ENCODE measurements at regions not wholly inside any gene's neighbourhood (a gene's known extent, or its start where the extent isn't known, plus 50 kb on each side); places are given as distances from the start of the nearest gene placed in this dataset.

GRCh38 chr10:8595140-8595539 is 540.7 kb downstream of the GATA3 start:
- H3K4me2 ChIP-seq (ENCODE audit: low read length), result no peak overlapping the region
- H4K20me1 ChIP-seq (ENCODE audit: insufficient read depth, low read length), result no peaks in the 10 kb centered on the region
- H3K79me2 ChIP-seq (ENCODE audit: insufficient read depth, low read length), result no peaks in the 10 kb centered on the region
- no peak overlapping the region for H2AFZ ChIP-seq (ENCODE audit: low read depth, low read length)
- H3K9ac ChIP-seq (ENCODE audit: low read length), result no peak overlapping the region
- H3K36me3 ChIP-seq (ENCODE audit: insufficient read depth, low read length), result no peaks in the 10 kb centered on the region
- H3K4me3 ChIP-seq (ENCODE audit: insufficient read depth, low read depth, low read length), result no peak overlapping the region
- Mint-ChIP-seq H3K4me1 (ENCODE audit: low read depth, unreplicated experiment) (peaks cover 4% of the 10 kb centered on the region), H3K27me3 (ENCODE audit: low read depth, unreplicated experiment) (no peaks in the 10 kb centered on the region), H3K9me3 (ENCODE audit: unreplicated experiment) (no peaks in the 10 kb centered on the region), H3K36me3 (ENCODE audit: low read depth, unreplicated experiment) (no peaks in the 10 kb centered on the region), H3K27ac (ENCODE audit: unreplicated experiment) (no peak overlapping the region), H3K4me3 (ENCODE audit: unreplicated experiment) (no peak overlapping the region)
- no peak overlapping the region for H3K27ac ChIP-seq (ENCODE audit: low read depth, low read length)
- H3K27me3 ChIP-seq (ENCODE audit: insufficient read depth, low read length), result no peaks in the 10 kb centered on the region
- TF ChIP-seq CTCF (IDR thresholded peaks at IDR 0.05; ENCODE audit: insufficient read depth, low read depth, low read length) (no peak), EZH2 (IDR thresholded peaks at IDR 0.05; ENCODE audit: insufficient read depth, low read length) (no peak)
- no peaks in the 10 kb centered on the region for H3K9me3 ChIP-seq (ENCODE audit: insufficient read depth, low read depth, low read length)
- DNase-seq (ENCODE audit: low read depth), result no peak
- FAIRE-seq, result no peak
- H3K4me1 ChIP-seq (ENCODE audit: insufficient read depth, low read length), result no peaks in the 10 kb centered on the region

GRCh38 chr10:8596929-8597472 is 542.5 kb downstream of the GATA3 start:
- H3K4me3 Mint-ChIP-seq (ENCODE audit: unreplicated experiment), result no peak overlapping the region
- FAIRE-seq, result no peak

More at GRCh38 chr10:8596929-8597472, 542.5 kb downstream of the GATA3 start:
- H3K36me3 Mint-ChIP-seq (ENCODE audit: low read depth, unreplicated experiment), result no peaks in the 10 kb centered on the region
- TF ChIP-seq CTCF (IDR thresholded peaks at IDR 0.05; ENCODE audit: insufficient read depth, low read depth, low read length) (no peak), EZH2 (IDR thresholded peaks at IDR 0.05; ENCODE audit: insufficient read depth, low read length) (no peak)
- DNase-seq (ENCODE audit: low read depth), result peak; percentile 4
- Histone ChIP-seq H2AFZ (ENCODE audit: low read depth, low read length) (no peak overlapping the region), H3K9me3 (ENCODE audit: insufficient read depth, low read depth, low read length) (no peaks in the 10 kb centered on the region), H3K9ac (ENCODE audit: low read length) (no peak overlapping the region), H3K27ac (ENCODE audit: low read depth, low read length) (no peak overlapping the region), H3K4me1 (ENCODE audit: insufficient read depth, low read length) (no peaks in the 10 kb centered on the region), H3K79me2 (ENCODE audit: insufficient read depth, low read length) (no peaks in the 10 kb centered on the region), H4K20me1 (ENCODE audit: insufficient read depth, low read length) (no peaks in the 10 kb centered on the region), H3K4me2 (ENCODE audit: low read length) (no peak overlapping the region), H3K36me3 (ENCODE audit: insufficient read depth, low read length) (no peaks in the 10 kb centered on the region), H3K27me3 (ENCODE audit: insufficient read depth, low read length) (no peaks in the 10 kb centered on the region), H3K4me3 (ENCODE audit: insufficient read depth, low read depth, low read length) (no peak overlapping the region)
- no peaks in the 10 kb centered on the region for H3K27me3 Mint-ChIP-seq (ENCODE audit: low read depth, unreplicated experiment)
- H3K4me1 Mint-ChIP-seq (ENCODE audit: low read depth, unreplicated experiment), result peaks cover 5% of the 10 kb centered on the region
- H3K9me3 Mint-ChIP-seq (ENCODE audit: unreplicated experiment), result no peaks in the 10 kb centered on the region
- no peak overlapping the region for H3K27ac Mint-ChIP-seq (ENCODE audit: unreplicated experiment)
